KG1 (cell line): ENCODE measurements at regions not wholly inside any gene's neighbourhood (a gene's known extent, or its start where the extent isn't known, plus 50 kb on each side); places are given as distances from the start of the nearest gene placed in this dataset.
"Not testable (repeated sequence)": the region's sequence is repeated elsewhere in the genome, so short reads cannot be mapped to it uniquely, and the experiment has no call there.

ENCODE experiments used
- DNase-seq: peaks from one replicate; lab custom pipeline; 2025; lab: John Stamatoyannopoulos, UW

DNA sequence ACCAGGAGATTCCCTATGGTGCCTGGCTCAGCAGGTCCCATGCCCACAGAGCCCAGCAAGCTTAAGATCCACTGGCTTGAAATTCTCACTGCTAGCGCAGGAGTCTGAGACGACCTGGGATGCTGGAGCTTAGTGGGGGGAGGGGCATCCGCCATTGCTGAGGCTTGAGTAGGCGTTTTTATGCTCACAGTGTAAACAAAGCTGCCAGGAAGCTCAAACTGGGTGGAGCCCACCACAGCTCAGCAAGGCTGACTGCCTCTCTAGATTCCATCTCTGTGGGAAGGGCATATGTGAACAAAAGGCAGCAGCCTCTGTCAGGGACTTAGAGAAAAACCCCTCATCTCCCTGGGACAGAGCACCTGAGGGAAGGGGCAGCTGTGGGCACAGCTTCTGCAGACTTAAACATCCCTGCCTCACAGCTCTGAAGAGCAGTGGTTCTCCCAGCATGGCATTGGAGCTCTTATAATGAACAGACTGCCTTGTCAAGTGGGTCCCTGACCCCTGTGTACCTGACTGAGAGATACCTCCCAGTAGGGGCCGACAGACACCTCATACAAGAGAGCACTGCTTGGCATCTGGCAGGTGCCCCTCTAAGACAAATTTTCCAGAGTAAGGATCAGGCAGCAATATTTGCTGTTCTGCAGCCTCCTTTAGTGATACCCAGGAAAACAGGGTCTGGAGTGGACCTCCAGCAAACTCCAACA lies 231.5 kb upstream of the SETMAR start:
- no peak for DNase-seq

GRCh38 chr3:4077278-4077677 lies 225.9 kb upstream of the SETMAR start:
- DNase-seq: not testable (repeated sequence)

DNA sequence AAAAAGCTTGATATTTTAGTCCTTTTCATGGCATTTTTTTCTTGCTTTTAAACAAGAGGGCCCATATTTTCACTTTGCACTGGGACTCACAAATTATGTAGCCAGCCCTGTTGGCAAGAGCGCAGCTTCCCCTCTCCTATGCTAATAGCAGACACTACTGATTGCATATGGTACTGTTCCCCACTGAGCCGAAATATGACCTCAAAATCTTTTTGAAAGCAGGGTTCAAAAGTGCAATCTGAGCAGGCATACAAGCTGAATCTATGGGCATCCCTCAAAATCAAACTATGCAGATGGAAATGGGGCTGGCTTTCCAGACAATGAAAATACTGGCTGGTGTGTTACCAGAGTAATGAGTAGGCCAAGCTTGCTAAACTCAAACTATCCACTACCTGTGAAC lies 225.2 kb upstream of the SETMAR start:
- DNase-seq: no peak

- no peak for DNase-seq
These were observed 224.3 kb upstream of the SETMAR start for GRCh38 chr3:4078903-4079302.

- no peak for DNase-seq
These were observed 223.6 kb upstream of the SETMAR start for GRCh38 chr3:4079339-4080195.

DNA sequence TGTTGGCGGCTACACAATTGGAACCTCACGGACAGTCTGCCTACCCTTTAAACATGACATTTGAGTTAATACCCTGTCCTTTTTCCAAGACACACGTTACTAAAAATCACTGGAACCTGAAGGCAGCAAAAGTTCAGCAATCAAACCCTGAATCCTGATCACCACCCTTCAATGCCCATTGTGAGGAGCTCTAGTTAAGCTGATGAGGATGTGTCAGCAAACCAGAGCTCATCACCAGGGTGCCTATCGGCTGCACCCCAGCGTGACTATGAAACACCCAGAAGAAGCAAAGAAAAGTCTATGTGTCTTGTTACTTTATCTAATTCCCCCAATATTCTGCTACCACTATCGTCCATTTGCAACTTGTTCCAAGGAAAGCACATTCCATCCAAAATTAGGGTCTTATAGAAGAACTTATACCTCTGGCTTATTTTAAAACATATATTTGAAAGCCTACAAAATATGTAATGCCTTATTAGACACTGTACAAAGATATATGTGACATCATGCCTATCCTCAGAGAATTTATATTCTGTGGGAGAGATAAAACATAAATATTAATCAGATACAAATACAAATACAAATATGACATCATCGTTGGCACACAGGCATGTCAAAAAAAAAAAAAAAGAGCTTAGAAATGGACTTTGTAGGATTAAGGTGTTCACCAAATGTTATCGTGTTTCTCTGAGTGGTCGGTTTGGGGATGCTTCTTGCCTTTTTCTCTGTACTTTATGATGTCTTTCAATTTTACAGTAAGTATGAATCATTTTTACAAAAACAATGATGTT lies 219.7 kb upstream of the SETMAR start:
- DNase-seq: no peak

DNA sequence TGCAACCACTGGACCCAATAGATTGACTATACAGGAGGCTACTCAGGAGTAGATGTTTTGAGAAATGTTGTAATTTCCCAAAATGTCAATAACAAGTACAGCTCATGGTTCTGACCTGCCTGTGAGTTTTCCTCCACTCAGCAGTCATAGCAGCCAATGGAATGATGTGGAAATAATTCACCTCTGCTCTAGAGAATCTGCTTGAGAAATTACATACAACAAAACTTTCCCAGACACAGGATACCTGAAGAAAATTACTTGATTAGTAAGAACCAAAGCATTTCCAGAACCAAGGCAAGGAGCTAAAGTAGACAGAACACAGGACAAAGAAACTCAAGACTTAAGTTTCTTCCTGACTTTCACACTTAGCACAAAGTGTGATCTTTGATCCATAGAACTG lies 218.9 kb upstream of the SETMAR start:
- DNase-seq: no peak

DNA sequence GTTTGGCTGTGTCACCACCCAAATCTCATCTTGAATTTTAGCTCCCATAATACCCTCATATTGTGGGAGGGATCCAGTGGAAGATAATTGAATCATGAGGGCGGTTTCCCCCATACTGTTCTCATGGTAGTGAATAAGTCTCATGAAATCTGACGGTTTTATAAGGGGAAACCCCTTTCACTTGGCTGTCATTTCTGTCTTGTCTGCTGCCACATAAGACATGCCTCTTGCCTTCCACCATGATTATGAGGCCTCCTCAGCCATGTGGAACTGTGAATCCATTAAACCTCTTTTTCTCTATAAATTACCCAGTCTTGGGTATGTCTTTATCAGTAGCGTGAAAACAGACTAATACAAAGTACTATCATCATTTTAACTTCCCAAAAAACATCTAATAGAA lies 216.5 kb upstream of the SETMAR start:
- DNase-seq: not testable (repeated sequence)

DNA sequence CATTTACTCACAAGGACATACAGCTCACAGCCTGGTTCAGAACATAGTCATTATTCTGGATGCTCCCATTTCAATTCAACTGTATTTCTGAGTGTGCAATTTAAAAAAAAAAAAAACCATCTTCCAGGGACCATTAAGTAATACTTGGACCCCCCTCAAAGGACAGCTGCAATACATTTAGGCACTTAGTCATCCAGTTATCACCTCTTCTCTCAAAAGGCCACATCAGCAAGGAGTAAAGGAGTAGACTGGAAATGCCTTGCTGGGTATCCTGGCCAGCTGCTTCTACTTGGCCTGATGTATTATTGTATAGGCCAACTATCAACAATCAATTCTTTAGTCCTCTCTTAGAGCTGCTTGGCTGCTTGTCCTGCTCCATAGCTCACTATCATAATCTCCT lies 211.4 kb upstream of the SETMAR start:
- DNase-seq: no peak

- no peak for DNase-seq
These were observed 205.4 kb upstream of the SETMAR start for GRCh38 chr3:4097801-4098200.

DNA sequence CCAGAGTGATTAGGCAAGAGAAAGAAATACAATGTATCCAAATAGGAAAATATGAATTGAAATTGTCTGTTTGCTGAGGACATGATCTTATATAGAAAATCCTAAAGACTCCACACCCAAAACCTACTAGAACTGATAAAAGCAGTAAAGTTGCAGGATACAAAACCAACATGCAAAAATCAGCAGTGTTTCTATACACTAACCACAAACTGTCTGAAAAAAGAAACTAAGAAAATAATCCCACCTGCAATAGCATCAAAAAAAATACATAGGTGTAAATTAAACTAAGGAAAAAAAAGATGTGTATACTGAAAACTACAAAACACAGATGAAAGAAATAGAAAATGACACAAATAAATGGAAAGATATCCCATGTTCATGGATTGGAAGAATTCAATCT lies 203.6 kb upstream of the SETMAR start:
- DNase-seq: no peak

GRCh38 chr3:4107430-4107829 lies 195.7 kb upstream of the SETMAR start:
- no peak for DNase-seq

- DNase-seq: no peak
These were observed 189.2 kb upstream of the SETMAR start for GRCh38 chr3:4113811-4114522.

- no peak for DNase-seq
These were observed 184.1 kb upstream of the SETMAR start for GRCh38 chr3:4119119-4119518.

DNA sequence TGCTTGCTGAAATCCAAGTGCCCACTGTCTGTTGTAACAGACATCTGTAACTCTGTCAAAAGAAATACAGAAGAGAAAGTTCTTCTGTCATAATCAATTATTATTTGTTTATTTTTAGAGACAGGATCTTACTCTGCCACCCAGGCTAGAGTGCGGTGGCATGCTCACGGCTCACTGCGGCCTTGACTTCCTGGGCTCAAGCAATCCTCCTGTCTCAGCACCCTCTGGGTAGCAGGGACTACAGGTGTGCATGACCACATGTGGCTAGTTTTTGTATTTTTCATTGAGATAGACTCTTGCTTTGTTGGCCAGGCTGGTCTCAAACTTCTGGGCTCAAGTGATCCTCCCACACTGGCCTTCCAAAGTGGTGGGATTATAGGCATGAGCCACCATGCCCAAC lies 177.6 kb upstream of the SETMAR start:
- DNase-seq: no peak

DNA sequence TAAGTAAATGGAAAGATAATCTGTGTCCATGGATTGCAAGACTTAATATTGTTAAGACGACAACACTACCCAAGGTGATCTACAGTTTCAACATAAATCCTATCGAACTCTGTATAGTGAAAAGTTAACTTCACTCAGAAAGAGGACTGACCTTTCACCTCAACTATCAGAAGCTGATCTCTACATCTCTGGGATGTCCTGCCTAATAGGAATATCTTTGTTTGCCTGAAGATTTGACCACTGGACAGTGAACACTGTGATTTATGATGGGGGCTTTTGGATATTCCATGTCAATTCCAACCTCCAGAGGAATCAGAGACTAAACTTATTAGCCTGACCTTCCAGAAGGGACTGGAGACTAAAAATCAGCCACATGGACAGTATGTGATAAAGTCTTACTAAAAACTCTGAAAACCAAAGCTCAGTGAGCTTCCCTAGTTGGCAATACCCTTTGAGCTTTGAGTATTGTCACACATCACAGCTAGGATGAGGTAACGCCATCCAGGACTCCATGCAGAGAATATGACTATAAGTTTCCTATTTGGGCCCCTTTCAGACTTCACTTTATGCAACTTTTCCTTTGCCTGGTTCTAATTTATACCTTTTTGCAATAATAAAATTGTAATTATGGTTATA lies 164.9 kb upstream of the SETMAR start:
- no peak for DNase-seq

- no peak for DNase-seq
These were observed 164.3 kb upstream of the SETMAR start for GRCh38 chr3:4138786-4139431.

DNA sequence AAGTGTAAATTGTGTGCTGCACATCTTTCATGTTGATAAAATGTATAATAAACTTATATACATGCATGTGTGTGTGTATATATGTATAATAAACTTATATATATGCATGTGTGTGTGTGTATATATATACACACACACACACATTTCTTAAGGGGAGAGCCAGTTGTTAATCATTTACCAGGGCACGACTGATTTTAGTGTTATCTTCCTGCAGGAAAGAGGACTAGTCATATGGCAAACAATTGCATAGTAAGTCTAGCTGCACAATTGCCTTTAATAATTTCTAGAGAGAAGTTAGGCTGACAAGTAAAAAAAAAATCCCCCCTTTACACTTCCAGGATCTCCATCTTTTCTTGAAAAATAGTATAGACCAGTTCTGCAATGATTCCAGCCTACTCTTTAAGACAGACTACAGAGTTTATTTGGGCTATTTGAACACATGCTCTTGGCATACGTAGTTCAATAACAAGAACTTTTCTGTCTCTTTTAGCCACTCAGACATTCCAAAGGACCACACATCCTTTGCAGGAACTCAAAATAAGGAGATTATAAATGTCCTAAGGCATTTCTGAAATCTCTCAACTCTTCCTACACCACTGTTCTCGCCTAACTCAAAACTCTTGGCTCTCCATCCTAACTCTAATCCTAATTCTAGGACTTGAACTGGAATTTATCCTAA lies 163.6 kb upstream of the SETMAR start:
- DNase-seq: no peak

DNA sequence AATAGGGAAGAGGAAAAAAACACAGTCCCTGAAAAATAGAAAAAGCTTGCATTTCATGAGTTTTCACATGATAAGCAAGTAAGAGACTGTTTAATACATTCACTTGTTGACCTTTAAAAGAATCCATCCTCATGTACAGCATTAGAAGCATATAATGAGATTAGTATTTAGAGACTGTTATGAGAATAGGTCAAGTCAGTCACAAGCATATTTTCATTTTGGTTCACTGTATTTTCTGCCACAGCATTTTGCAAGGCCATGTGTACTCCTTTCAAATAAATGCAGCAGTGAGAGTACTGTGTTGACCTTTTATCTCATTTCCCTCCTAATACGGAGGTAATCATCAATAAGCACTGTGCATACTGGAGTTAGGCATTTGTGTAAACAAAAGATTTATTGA lies 162.2 kb upstream of the SETMAR start:
- DNase-seq: no peak

- DNase-seq: peak; percentile 7
These were observed 155.5 kb upstream of the SETMAR start for GRCh38 chr3:4147556-4148118.
